NCI-H187 (cell line): ENCODE measurements at regions not wholly inside any gene's neighbourhood (a gene's known extent, or its start where the extent isn't known, plus 50 kb on each side); places are given as distances from the start of the nearest gene placed in this dataset.
"Not testable (repeated sequence)": the region's sequence is repeated elsewhere in the genome, so short reads cannot be mapped to it uniquely, and the experiment has no call there.

ENCODE experiments used
- DNase-seq, 2 experiments: peaks; one replicate each; lab custom pipeline; 2025; lab: John Stamatoyannopoulos, UW

DNA sequence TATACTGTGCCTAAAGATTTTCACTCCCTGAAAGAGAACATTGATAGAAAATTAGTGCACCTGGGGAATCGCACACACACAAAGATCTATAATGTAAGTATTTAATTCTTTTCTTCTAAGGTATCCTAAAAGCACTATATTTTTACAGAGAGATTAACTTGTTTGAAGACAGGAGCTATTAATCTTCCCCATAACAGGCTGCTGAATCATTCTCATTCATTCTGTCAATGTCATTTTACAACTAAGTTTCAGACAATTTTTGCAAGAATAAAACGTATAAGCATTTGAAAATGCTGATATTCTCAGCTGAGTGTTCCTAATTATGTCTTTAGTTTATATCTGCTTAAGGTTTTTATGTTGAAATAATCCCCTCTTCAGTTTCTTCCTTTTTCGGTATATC is 776.7 kb downstream of the NXPH1 start:
- DNase-seq = no peak

GRCh38 chr7:9217204-9217603 is 783.8 kb downstream of the NXPH1 start:
- DNase-seq = no peak

GRCh38 chr7:9226500-9226899 is 793.1 kb downstream of the NXPH1 start:
- DNase-seq = no peak

- no peak for DNase-seq
Observed at GRCh38 chr7:9231630-9232121, 798.3 kb downstream of the NXPH1 start.

- no peak for DNase-seq
Observed at GRCh38 chr7:9240001-9240400, 806.6 kb downstream of the NXPH1 start.

- no peak for DNase-seq
Observed at GRCh38 chr7:9241826-9242225, 808.4 kb downstream of the NXPH1 start.

- no peak for DNase-seq
Observed at GRCh38 chr7:9242636-9243035, 809.2 kb downstream of the NXPH1 start.

- DNase-seq = no peak
Observed at GRCh38 chr7:9250876-9251275, 817.5 kb downstream of the NXPH1 start.

- DNase-seq = no peak
Observed at GRCh38 chr7:9264395-9264794, 831.0 kb downstream of the NXPH1 start.

GRCh38 chr7:9280088-9280487 is 846.7 kb downstream of the NXPH1 start:
- DNase-seq = no peak

DNA sequence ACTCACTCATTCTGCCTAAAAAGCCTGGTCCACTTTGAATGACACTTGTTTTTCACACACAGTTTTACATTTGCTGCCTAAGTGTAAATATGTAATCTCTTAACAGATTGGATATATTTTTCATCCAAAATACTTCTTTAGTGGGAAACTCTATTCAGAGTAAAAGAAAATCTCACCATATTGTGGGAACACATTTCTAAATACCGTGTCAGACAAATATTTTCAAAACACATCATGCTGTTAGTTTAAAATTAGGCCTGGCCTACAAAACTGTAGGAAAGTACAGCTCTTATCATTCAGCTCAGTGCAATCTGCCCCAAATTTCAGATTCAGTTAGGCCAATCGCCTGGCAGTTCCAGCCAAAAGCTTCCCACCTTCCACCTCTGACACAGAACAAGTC is 849.8 kb downstream of the NXPH1 start:
- no peak for DNase-seq

GRCh38 chr7:9302436-9302835 is 869.0 kb downstream of the NXPH1 start:
- DNase-seq = no peak

GRCh38 chr7:9307131-9307530 is 873.7 kb downstream of the NXPH1 start:
- DNase-seq = no peak

DNA sequence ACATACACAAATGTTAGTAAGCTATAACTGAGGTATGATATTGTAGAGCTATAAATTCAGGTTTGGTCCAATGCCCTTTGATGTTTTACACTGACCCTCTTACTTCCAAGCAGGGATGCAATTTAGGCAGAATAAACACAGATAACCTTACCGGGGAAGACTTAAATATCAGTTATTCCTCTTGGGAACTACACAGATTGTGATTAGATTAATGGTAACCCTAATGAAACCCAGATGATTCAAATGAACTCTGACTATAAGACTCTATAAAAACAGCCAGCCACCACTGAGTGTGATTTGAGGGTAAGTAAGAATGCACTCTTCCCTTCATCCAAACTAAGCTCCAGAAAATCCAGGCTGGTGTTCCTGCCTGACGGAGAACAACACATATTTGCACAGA is 891.1 kb downstream of the NXPH1 start:
- DNase-seq = no peak

DNA sequence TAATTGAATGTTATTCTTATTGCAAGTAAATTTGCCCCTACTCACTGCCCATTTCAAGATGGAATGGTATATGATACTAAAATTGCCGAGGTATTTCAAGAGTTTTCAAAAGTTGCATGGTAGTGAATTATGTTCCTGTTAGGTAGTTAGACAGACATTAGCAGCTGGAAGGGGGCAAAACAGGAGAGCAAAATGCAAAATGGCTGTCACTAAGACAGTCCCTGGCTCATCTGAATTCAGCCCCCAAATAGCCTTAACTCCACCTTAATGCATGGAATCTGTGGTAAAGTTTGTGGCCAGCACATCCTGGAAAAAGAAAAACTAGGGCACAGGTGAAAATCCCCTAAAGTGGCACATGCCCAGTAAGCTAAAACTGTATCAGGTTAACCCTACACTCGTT is 894.9 kb downstream of the NXPH1 start:
- DNase-seq = no peak

DNA sequence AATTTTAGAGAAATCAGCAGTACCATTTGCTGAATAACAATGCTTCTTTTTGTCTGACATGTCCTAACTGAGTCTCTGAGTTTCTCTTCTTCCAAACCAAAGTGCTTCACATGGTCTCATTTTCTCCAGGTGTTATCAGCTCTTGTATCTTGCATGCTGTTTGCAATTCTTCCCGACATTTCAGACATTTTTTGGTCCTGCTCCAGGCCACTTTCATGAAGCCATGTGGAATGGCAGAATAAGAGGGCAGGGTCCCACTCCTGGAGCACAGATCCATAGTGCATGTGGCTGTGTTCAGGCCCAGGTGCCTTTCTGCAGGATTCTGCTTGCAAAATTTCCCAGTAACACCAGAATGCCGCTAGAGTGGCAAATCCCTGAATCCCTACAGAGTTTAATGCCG is 916.2 kb downstream of the NXPH1 start:
- DNase-seq = no peak

DNA sequence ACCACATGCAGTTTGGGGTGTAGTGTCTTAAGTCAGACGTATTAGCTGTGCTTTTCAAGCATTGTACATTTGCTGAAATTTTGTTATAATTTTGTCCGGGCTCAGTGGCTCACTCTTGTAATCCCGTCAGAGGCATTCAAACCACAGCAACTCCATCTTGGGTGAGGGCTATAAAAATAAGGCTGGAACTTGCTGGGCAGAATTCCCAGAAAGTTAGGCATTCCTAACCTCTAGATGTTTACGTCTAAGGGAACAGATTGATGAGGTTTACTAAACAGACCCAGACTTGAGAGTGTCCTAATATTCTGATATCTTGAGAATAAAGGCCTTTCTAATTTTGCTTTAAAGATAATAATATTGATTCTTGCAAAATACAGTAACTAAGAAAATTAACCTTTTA is 957.8 kb downstream of the NXPH1 start:
- no peak for DNase-seq

DNA sequence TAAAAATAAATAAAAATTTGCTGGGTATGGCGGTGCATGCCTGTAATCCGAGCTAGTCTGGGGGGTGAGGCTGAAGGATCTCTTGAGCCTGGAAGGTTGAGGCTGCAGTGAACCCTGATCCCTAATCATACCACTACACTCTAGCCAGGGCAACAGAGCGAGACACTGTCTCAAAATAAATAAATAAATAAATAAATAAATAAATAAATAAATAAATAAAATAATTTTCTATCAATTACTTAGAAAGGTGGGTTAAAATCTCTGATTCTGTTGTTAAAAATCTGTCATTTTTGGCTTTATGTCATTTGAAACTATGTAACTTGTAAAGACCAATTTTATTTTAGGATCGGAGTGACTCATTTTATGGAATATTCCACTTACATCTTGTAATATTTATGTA is 958.6 kb downstream of the NXPH1 start:
- no peak for DNase-seq

GRCh38 chr7:9404386-9404785 is 971.0 kb downstream of the NXPH1 start:
- not testable (repeated sequence) for DNase-seq

- no peak for DNase-seq
Observed at GRCh38 chr7:9407816-9408215, 974.4 kb downstream of the NXPH1 start.

GRCh38 chr7:9453521-9453920 is 1020.1 kb downstream of the NXPH1 start:
- no peak for DNase-seq

- DNase-seq = no peak
Observed at GRCh38 chr7:9488555-9488954, 1055.1 kb downstream of the NXPH1 start.

- no peak for DNase-seq
Observed at GRCh38 chr7:9498303-9498702, 1064.9 kb downstream of the NXPH1 start.

DNA sequence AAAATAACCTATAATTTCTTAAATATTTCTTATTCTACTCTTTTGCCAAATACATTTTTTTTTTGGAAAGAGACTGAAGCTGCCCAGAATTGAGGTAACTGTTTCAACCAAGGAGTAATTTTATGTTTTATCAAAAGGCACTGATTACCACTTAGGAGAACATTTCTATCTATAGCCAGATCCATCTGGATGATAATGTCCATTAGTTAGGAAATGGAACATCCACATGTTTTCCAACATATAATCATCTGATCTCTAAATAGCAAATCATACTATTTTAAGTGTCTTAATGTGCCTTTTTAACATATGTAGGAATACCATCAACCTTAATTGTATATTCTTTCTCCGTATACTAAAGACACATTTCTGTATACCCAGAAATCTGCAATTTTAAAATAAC is 1068.9 kb downstream of the NXPH1 start:
- DNase-seq = no peak

DNA sequence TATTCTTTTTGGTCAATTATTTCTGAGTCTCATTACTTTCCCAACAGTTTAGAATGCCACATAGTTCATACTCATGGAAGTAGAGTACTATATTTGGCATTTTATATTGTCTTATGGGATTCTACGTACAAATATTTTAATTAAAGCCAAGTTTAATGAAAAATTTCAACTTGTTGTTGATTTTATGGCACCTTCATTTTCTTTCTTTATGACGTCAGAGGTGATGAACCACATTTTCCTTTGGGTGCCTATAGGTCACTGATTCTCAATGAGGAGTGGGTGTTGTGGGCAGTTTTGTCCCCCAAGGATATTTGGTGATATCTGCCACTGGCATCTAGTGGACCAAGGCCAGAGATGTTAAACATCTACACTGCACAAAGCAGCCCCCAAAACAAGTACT is 1071.3 kb downstream of the NXPH1 start:
- no peak for DNase-seq
